NCI-H1417 (cell line): ENCODE measurements at regions not wholly inside any gene's neighbourhood (a gene's known extent, or its start where the extent isn't known, plus 50 kb on each side); places are given as distances from the start of the nearest gene placed in this dataset.

Source experiments
- DNase-seq, 3 experiments: peaks; one replicate each; lab custom pipeline; 2025; lab: John Stamatoyannopoulos, UW

GRCh38 chr14:44010071-44010470 lies 497.0 kb downstream of the FSCB start:
- no peak for DNase-seq

- DNase-seq, result no peak
Observed at GRCh38 chr14:44009642-44010041, 497.4 kb downstream of the FSCB start.

GRCh38 chr14:43988989-43989388 lies 518.1 kb downstream of the FSCB start:
- no peak for DNase-seq

- no peak for DNase-seq
Observed at GRCh38 chr14:43983721-43984120, 523.4 kb downstream of the FSCB start.

- DNase-seq, result no peak
Observed at GRCh38 chr14:43981135-43981768, 525.8 kb downstream of the FSCB start.

- no peak for DNase-seq
Observed at GRCh38 chr14:43956741-43957140, 550.3 kb downstream of the FSCB start.

GRCh38 chr14:43949400-43949799 lies 557.7 kb downstream of the FSCB start:
- no peak for DNase-seq

GRCh38 chr14:43939836-43940235 lies 567.2 kb downstream of the FSCB start:
- no peak for DNase-seq

- no peak for DNase-seq
Observed at GRCh38 chr14:43938588-43939281, 568.3 kb downstream of the FSCB start.

GRCh38 chr14:43937001-43937400 lies 570.1 kb downstream of the FSCB start:
- DNase-seq, result no peak

GRCh38 chr14:43934102-43934501 lies 573.0 kb downstream of the FSCB start:
- DNase-seq, result no peak

- no peak for DNase-seq
Observed at GRCh38 chr14:43914041-43914693, 592.9 kb downstream of the FSCB start.

- no peak for DNase-seq
Observed at GRCh38 chr14:43903209-43903608, 603.9 kb downstream of the FSCB start.

GRCh38 chr14:43901911-43902673 lies 605.0 kb downstream of the FSCB start:
- peak in 1 of 3 experiments; percentile 12 for DNase-seq

GRCh38 chr14:43900173-43900655 lies 606.9 kb downstream of the FSCB start:
- peak in 1 of 3 experiments; percentile 47 for DNase-seq

- DNase-seq, result peak in 1 of 3 experiments; percentile 23
Observed at GRCh38 chr14:43898687-43899086, 608.4 kb downstream of the FSCB start.

GRCh38 chr14:43896044-43896443 lies 611.0 kb downstream of the FSCB start:
- DNase-seq, result no peak

- peak in 1 of 3 experiments; percentile 24 for DNase-seq
Observed at GRCh38 chr14:43894534-43894933, 612.5 kb downstream of the FSCB start.

- no peak for DNase-seq
Observed at GRCh38 chr14:43887523-43887922, 619.6 kb downstream of the FSCB start.

- DNase-seq, result peak in 1 of 3 experiments; percentile 57
Observed at GRCh38 chr14:43877351-43877960, 629.6 kb downstream of the FSCB start.

- DNase-seq, result no peak
Observed at GRCh38 chr14:43872752-43873655, 634.1 kb downstream of the FSCB start.
